Naive thymus-derived CD4-positive, alpha-beta T cell (primary cell): ENCODE measurements at regions not wholly inside any gene's neighbourhood (a gene's known extent, or its start where the extent isn't known, plus 50 kb on each side); places are given as distances from the start of the nearest gene placed in this dataset.
A peak's percentile ranks its signal among the peaks of the same experiment; 100 is the strongest.

Experiments used
- ATAC-seq: fragments of 150-1000 bp; cut with Tn5 transposase; 2 replicates; pipeline ENCODE4 v1.10.0; 2021; ENCODE audit warnings: mild to moderate bottlenecking, moderate library complexity
- CTCF ChIA-PET: fragments of 350-600 bp; sonication (Branson Sonifier 250); formaldehyde crosslinking; loops from one replicate; lab custom pipeline; 2021; ENCODE audit warnings: antibody characterized with exemption; lab: Charles Lee
- POLR2A ChIA-PET: fragments of 350-600 bp; sonication (Branson Sonifier 250); formaldehyde crosslinking; loops from one replicate; lab custom pipeline; 2021; ENCODE audit warnings: antibody characterized with exemption, inconsistent platforms; lab: Charles Lee
- DNase-seq, 9 donors: peaks; one replicate each; pipeline versions ENCODE4 v3.0.0 to v3.0.0-alpha.2; 2020 to 2022; ENCODE audit warnings: mixed read lengths in 1 of 9
- H3K27ac ChIP-seq: one replicate; pipeline ENCODE4 v1.7.0; 2013; ENCODE audit warnings: mild to moderate bottlenecking, low read depth, low read length, moderate library complexity
- H3K27me3 ChIP-seq, 2 donors: one replicate each; pipeline ENCODE4 v1.7.0; 2013; ENCODE audit warnings: low read length in 2 of 2, mild to moderate bottlenecking in 2 of 2, moderate library complexity in 2 of 2; ENCODE audit not compliant: control insufficient read depth in 2 of 2, insufficient read depth in 2 of 2
- H3K36me3 ChIP-seq, 3 experiments: 1 replicate in 2 of 3; 2 replicates in 1 of 3; pipeline ENCODE4 v1.7.0; 2013; ENCODE audit warnings: low read length in 3 of 3, mild to moderate bottlenecking in 3 of 3, moderate library complexity in 1 of 3; ENCODE audit not compliant: insufficient read depth in 3 of 3, control insufficient read depth in 2 of 3
- H3K4me1 ChIP-seq, 2 donors: one replicate each; pipeline ENCODE4 v1.7.0; 2013; ENCODE audit warnings: low read length in 2 of 2, mild to moderate bottlenecking in 2 of 2, moderate library complexity in 1 of 2; ENCODE audit not compliant: control insufficient read depth in 2 of 2, insufficient read depth in 2 of 2
- H3K4me3 ChIP-seq: 2 replicates; pipeline ENCODE4 v1.7.0; 2013; ENCODE audit warnings: mild to moderate bottlenecking, low read length
- H3K9me3 ChIP-seq, 3 experiments: 1 replicate in 2 of 3; 2 replicates in 1 of 3; pipeline ENCODE4 v1.7.0; 2013; ENCODE audit warnings: low read length in 3 of 3; ENCODE audit not compliant: control insufficient read depth in 2 of 3
- H3K27ac Mint-ChIP-seq, 9 donors: one replicate each; pipeline ENCODE4 v1.8.0; 2020 to 2022; ENCODE audit warnings: mixed read lengths in 9 of 9, mild to moderate bottlenecking in 8 of 9, moderate library complexity in 5 of 9, inconsistent platforms in 2 of 9
- H3K27me3 Mint-ChIP-seq, 5 donors: one replicate each; pipeline ENCODE4 v1.8.0; 2021 to 2022; ENCODE audit warnings: mixed read lengths in 5 of 5, mild to moderate bottlenecking in 1 of 5
- H3K36me3 Mint-ChIP-seq, 5 donors: one replicate each; pipeline ENCODE4 v1.8.0; 2020 to 2022; ENCODE audit warnings: mixed read lengths in 5 of 5, mild to moderate bottlenecking in 3 of 5, inconsistent platforms in 1 of 5
- H3K4me1 Mint-ChIP-seq, 7 donors: one replicate each; pipeline ENCODE4 v1.8.0; 2020 to 2022; ENCODE audit warnings: mixed read lengths in 7 of 7, mild to moderate bottlenecking in 3 of 7, inconsistent platforms in 1 of 7
- H3K4me3 Mint-ChIP-seq, 10 donors: one replicate each; pipeline ENCODE4 v1.8.0; 2020 to 2022; ENCODE audit warnings: mild to moderate bottlenecking in 10 of 10, mixed read lengths in 10 of 10, moderate library complexity in 6 of 10, inconsistent platforms in 2 of 10
- H3K9me3 Mint-ChIP-seq, 11 donors: one replicate each; pipeline ENCODE4 v1.8.0; 2020 to 2022; ENCODE audit warnings: mixed read lengths in 11 of 11, mild to moderate bottlenecking in 4 of 11, inconsistent platforms in 1 of 11, moderate library complexity in 1 of 11
- intact Hi-C, 2 donors: fragments of 100-400 bp; cut with micrococcal nuclease; formaldehyde crosslinking; loops; one replicate each; pipeline ENCODE4 v1.15.1; 2023

DNA sequence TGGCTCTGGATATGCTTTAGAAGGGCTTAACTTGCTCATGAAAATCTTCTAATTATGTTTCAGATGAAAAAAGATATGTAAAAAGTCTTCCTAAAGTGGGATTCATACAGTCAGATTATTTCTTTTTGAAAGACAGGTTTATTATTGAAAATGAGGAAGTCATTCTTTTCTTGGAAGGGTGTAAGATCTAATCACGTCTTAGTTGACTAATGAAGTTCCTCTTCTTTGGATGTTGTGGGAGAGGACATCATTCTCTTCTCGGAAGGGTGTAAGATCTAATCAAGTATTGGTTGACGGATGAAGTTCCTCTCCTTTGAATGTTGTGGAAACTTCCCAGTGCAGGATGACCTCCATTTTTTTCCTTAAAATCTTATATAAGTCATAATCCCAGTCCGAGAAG lies 74.9 kb downstream of the ALG10 start:
- CTCF ChIA-PET, result no interaction called here
- no peak overlapping the region for H3K4me3 Mint-ChIP-seq

DNA sequence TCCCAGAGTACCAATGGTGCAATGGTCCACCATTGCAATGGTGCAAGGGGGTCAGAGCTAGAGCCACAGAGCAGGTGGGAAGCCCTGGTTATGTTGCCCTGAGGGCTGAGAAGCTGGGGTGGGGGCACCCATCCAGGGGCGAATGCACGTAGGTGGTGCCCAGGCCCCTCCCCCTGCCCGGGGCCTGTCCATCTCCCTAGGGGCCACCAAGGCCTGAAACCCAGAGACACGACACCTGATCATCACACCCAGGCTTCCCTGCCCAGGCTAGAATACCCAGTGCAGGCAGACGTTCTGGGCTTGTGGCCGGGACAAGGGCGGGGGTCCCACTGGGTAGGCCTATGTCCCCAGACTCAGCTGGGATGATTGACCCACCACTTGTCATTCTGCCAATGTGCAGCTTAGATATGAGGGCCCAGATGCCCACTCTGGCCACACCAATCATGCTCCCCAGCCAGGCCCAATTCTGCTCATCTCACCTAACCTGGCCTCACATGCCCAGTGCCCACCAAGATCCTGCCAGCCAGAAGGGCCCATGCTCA lies 83.2 kb downstream of the ALG10 start:
- no peak for DNase-seq
- Histone ChIP-seq H3K4me1 (no peaks in the 10 kb centered on the region), H3K27me3 (no peaks in the 10 kb centered on the region), H3K9me3 (no peaks in the 10 kb centered on the region), H3K36me3 (no peaks in the 10 kb centered on the region), H3K27ac (no peak overlapping the region), H3K4me3 (no peak overlapping the region)
- Mint-ChIP-seq H3K27me3 (peaks cover 12 to 31% (median 27%) of the 10 kb centered on the region in 5 donors), H3K27ac (no peak overlapping the region), H3K4me1 (no peaks in the 10 kb centered on the region), H3K4me3 (no peak overlapping the region), H3K9me3 (no peaks in the 10 kb centered on the region), H3K36me3 (no peaks in the 10 kb centered on the region)
- ChIA-PET POLR2A (no interaction called here), CTCF (no interaction called here)
- intact Hi-C loops, result no loop called here
- no peak for ATAC-seq

More for the DNA sequence above, 74.9 kb downstream of the ALG10 start:
- Histone ChIP-seq H3K9me3 (no peaks in the 10 kb centered on the region), H3K27me3 (no peaks in the 10 kb centered on the region), H3K27ac (no peak overlapping the region), H3K4me3 (no peak overlapping the region), H3K4me1 (no peaks in the 10 kb centered on the region), H3K36me3 (no peaks in the 10 kb centered on the region)
- H3K36me3 Mint-ChIP-seq, result no peaks in the 10 kb centered on the region
- POLR2A ChIA-PET, result no interaction called here
- no peak for DNase-seq
- peaks cover 0 to 36% (median 19%) of the 10 kb centered on the region in 5 donors for H3K27me3 Mint-ChIP-seq
- ATAC-seq, result no peak
- no peaks in the 10 kb centered on the region for H3K4me1 Mint-ChIP-seq
- intact Hi-C loops, result no loop called here
- no peak overlapping the region for H3K27ac Mint-ChIP-seq
- H3K9me3 Mint-ChIP-seq, result no peaks in the 10 kb centered on the region

- no peaks in the 10 kb centered on the region for H3K27me3 ChIP-seq
- ChIA-PET CTCF (no interaction called here), POLR2A (no interaction called here)
- intact Hi-C loops, result no loop called here
- DNase-seq, result no peak
- H3K4me1 ChIP-seq, result no peaks in the 10 kb centered on the region
- Mint-ChIP-seq H3K27me3 (peaks cover 12 to 32% (median 27%) of the 10 kb centered on the region in 5 donors), H3K4me3 (no peak overlapping the region), H3K4me1 (no peaks in the 10 kb centered on the region), H3K9me3 (no peaks in the 10 kb centered on the region), H3K27ac (no peak overlapping the region), H3K36me3 (no peaks in the 10 kb centered on the region)
- H3K27ac ChIP-seq, result no peak overlapping the region
- ATAC-seq, result no peak
- H3K36me3 ChIP-seq, result no peaks in the 10 kb centered on the region
- no peak overlapping the region for H3K4me3 ChIP-seq
- H3K9me3 ChIP-seq, result no peaks in the 10 kb centered on the region
These were observed 83.9 kb downstream of the ALG10 start for GRCh38 chr12:34106172-34106571.

DNA sequence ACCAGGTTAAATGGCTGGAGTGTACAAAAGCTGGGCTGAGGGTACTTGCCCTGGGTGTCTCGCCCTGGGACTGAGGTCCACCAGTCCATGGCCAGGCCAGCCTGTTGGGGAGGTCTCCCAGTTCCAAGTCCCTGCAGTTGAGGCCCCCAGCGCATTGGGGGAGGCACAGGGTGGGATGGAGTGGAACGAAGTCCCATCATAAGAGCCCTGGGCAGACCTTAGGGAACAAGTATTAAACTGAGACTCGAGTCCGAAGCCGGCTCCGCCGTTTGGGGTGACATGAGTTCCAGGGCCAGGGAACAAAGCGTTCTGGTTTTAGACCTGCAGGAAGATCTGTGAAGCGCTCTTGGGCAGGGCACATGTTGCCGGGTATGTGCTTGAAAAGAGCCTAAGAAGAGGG lies 84.7 kb downstream of the ALG10 start:
- Mint-ChIP-seq H3K4me3 (no peak overlapping the region), H3K4me1 (no peaks in the 10 kb centered on the region), H3K36me3 (no peaks in the 10 kb centered on the region), H3K27ac (no peak overlapping the region), H3K27me3 (peaks cover 12 to 32% (median 23%) of the 10 kb centered on the region in 5 donors), H3K9me3 (no peaks in the 10 kb centered on the region)
- ATAC-seq (no peak), DNase-seq (no peak)
- ChIA-PET CTCF (no interaction called here), POLR2A (no interaction called here)
- intact Hi-C loops, result no loop called here
- no peak overlapping the region for H3K4me3 ChIP-seq
- no peaks in the 10 kb centered on the region for H3K36me3 ChIP-seq
- no peaks in the 10 kb centered on the region for H3K27me3 ChIP-seq
- no peaks in the 10 kb centered on the region for H3K4me1 ChIP-seq
- no peak overlapping the region for H3K27ac ChIP-seq
- H3K9me3 ChIP-seq, result no peaks in the 10 kb centered on the region

DNA sequence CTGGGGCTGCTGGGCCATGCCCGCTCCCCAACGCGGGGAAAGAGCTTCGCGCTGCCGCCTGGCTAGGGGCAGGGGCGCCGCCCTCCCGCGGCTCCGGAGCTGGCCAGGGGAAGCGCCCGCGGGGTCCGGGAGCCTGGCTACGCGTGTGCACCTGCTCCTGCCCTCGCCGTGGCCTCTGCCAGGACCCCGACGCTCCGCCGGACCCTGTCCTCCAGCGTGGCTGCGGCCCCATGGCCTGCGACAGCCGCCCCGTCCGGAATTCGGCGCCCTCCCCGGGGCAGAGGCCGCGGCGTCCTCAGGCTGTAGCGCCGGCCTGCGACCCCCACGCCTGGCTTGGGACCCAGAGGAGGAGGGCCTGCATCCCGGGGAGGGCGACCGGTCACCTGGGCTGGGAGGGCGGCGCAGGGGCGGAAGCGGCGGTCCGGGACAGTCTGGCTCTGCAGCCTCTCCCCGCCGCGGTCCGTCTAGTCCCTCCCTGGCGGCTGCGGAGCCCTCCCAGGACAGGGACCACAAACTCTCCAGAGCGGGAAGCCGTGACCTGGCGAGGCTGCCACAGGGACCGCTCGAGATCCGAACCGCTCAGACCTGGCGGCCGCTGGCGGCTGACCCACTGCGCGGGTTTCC lies 85.6 kb downstream of the ALG10 start:
- Histone ChIP-seq H3K9me3 (no peaks in the 10 kb centered on the region), H3K36me3 (no peaks in the 10 kb centered on the region), H3K4me3 (no peak overlapping the region), H3K27me3 (no peaks in the 10 kb centered on the region), H3K4me1 (no peaks in the 10 kb centered on the region), H3K27ac (no peak overlapping the region)
- intact Hi-C loops, result no loop called here
- Mint-ChIP-seq H3K9me3 (no peaks in the 10 kb centered on the region), H3K4me3 (no peak overlapping the region), H3K27me3 (peaks cover 12 to 32% (median 23%) of the 10 kb centered on the region in 5 donors), H3K36me3 (no peaks in the 10 kb centered on the region), H3K27ac (no peak overlapping the region), H3K4me1 (no peaks in the 10 kb centered on the region)
- ChIA-PET CTCF (no interaction called here), POLR2A (no interaction called here)
- ATAC-seq (no peak), DNase-seq (no peak)

GRCh38 chr12:34108405-34108803 lies 86.1 kb downstream of the ALG10 start:
- H3K4me3 ChIP-seq, result no peak overlapping the region
- peaks cover 12 to 32% (median 23%) of the 10 kb centered on the region in 5 donors for H3K27me3 Mint-ChIP-seq
- H3K27me3 ChIP-seq, result no peaks in the 10 kb centered on the region
- DNase-seq (no peak), ATAC-seq (peak; percentile 34)
- H3K9me3 ChIP-seq, result no peaks in the 10 kb centered on the region
- no peaks in the 10 kb centered on the region for H3K9me3 Mint-ChIP-seq
- H3K4me1 ChIP-seq, result no peaks in the 10 kb centered on the region
- no peaks in the 10 kb centered on the region for H3K4me1 Mint-ChIP-seq
- no peaks in the 10 kb centered on the region for H3K36me3 Mint-ChIP-seq
- POLR2A ChIA-PET, result no interaction called here
- H3K36me3 ChIP-seq, result no peaks in the 10 kb centered on the region
- CTCF ChIA-PET, result no interaction called here
- no peak overlapping the region for H3K27ac Mint-ChIP-seq
- H3K4me3 Mint-ChIP-seq, result no peak overlapping the region
- H3K27ac ChIP-seq, result no peak overlapping the region
- intact Hi-C loops, result no loop called here

DNA sequence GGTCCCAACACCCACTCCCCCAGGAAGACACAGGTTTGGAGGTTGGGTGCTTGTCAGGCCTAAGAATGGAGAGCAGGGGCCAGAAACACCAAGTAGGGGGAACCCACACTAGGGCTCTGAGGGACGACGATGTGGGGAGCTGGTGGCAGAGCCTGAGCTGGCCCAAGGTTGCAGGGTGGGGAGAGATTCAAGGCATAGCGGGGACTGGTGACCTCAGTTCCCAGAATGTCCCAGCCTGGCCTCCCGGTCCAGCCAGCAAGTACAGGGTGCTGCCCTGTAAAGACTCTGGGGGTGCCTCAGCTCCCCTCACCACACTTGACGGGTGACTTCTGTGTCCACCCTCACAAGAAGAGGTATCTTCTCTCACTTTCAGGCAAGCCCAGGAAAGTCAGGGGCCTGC lies 86.7 kb downstream of the ALG10 start:
- ChIA-PET POLR2A (no interaction called here), CTCF (no interaction called here)
- Histone ChIP-seq H3K9me3 (no peaks in the 10 kb centered on the region), H3K4me3 (no peak overlapping the region), H3K27ac (no peak overlapping the region), H3K27me3 (no peaks in the 10 kb centered on the region), H3K36me3 (no peaks in the 10 kb centered on the region), H3K4me1 (no peaks in the 10 kb centered on the region)
- DNase-seq, result no peak
- intact Hi-C loops, result no loop called here
- H3K27ac Mint-ChIP-seq, result no peak overlapping the region
- H3K4me1 Mint-ChIP-seq, result no peaks in the 10 kb centered on the region
- no peaks in the 10 kb centered on the region for H3K9me3 Mint-ChIP-seq
- H3K4me3 Mint-ChIP-seq, result no peak overlapping the region
- H3K27me3 Mint-ChIP-seq, result peaks cover 12 to 32% (median 22%) of the 10 kb centered on the region in 5 donors
- no peak for ATAC-seq
- no peaks in the 10 kb centered on the region for H3K36me3 Mint-ChIP-seq
